Right renal cortex interstitium (tissue), 3 donors: ENCODE measurements at regions not wholly inside any gene's neighbourhood (a gene's known extent, or its start where the extent isn't known, plus 50 kb on each side); places are given as distances from the start of the nearest gene placed in this dataset.
"Not testable (repeated sequence)": the region's sequence is repeated elsewhere in the genome, so short reads cannot be mapped to it uniquely, and the experiment has no call there.

Experiments
- DNase-seq, 3 donors: peaks; one replicate each; pipeline ENCODE4 v3.0.0-alpha.2; 2013; ENCODE audit warnings: low read depth in 3 of 3, low spot score in 2 of 3

- DNase-seq, result no peak
These were observed 203.2 kb downstream of the LAS1L start for GRCh38 chrX:65331371-65331770.

DNA sequence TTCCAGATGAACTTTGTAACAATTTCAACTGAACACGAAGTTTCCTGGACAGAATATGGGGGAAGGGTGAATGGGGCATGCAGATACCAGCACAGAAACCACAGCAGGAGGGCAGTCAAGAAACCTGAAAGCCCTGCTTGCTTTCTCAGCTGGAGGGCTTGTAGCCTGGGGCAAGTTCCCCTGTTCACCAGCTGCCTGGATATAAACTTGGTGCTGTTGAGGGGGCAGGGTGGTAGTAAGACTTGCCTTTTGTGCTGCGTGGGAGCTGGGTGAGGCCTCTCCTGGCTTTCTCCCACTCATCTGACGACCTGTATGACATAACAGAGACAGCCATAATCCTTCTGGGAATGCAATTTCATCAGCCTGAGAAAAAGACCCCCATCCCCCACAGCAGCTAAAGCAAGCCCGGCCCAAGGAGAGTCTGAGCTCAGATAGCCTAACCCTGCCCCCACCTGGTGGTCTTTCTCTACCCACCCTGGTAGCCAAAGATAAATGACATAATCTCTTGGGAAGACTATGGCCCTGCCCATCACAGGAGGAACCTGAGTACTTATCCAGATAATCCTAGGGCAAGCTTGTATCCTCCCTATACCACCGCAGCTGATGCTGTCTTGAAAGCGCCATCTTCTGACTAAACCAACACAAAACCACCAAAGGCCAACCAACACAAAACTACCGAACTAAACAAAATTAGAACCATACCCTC, 234.3 kb downstream of the LAS1L start:
- no peak for DNase-seq

DNA sequence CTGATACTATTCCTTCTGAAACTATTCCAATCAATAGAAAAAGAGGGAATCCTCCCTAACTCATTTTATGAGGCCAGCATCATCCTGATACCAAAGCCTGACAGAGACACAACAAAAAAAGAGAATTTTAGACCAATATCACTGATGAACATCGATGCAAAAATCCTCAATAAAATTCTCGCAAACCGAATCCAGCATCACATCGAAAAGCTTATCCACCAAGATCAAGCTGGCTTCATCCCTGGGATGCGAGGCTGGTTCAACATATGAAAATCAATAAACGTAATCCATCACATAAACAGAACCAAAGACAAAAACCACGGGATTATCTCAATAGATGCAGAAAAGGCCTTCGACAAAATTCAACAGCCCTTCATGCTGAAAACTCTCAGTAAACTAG, 251.7 kb downstream of the LAS1L start:
- DNase-seq, result not testable (repeated sequence)

- DNase-seq, result no peak
These were observed 261.4 kb downstream of the LAS1L start for GRCh38 chrX:65273152-65273551.

GRCh38 chrX:65266482-65266881, 268.1 kb downstream of the LAS1L start:
- no peak for DNase-seq

DNA sequence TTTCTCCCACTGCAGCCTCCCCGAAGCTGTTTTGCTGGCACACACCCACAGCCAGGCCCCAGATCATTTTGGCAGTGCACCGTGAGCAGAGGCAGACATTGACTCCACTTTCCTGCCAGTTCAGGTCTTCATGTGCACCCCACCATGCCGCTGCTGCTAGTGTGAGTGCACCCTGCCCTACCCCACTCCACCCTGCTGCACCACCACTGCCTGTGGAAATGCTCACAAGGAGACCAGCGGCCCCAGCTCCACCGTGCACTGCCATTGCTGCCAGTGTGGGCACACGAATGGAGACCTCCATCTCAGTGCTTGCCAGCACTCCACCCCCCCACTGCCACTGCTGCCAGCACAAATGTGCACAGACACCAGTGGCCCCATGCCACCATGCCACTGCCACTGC, 277.6 kb upstream of the ZC4H2 start:
- DNase-seq, result no peak

- no peak for DNase-seq
These were observed 264.9 kb upstream of the ZC4H2 start for GRCh38 chrX:65241059-65241721.

DNA sequence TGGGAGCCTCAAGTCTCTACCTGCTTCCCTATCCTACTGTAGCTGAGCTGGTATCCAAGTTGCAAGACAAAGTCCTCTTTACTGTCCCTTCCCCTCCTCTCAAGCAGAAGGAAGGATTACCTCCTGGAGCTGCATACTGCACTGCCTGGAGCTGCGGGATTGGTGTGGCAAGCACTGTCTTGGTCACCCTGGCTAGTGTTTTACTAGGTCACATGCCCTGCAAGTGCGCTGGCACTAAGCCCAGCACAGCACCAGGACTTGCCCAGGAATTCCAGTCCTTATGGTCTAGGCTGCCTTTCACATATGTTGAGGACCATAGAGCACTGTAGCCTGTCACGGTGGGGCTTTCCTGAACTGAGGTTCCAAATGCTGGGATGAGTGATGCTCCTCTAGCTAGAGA, 227.3 kb upstream of the ZC4H2 start:
- DNase-seq, result no peak

DNA sequence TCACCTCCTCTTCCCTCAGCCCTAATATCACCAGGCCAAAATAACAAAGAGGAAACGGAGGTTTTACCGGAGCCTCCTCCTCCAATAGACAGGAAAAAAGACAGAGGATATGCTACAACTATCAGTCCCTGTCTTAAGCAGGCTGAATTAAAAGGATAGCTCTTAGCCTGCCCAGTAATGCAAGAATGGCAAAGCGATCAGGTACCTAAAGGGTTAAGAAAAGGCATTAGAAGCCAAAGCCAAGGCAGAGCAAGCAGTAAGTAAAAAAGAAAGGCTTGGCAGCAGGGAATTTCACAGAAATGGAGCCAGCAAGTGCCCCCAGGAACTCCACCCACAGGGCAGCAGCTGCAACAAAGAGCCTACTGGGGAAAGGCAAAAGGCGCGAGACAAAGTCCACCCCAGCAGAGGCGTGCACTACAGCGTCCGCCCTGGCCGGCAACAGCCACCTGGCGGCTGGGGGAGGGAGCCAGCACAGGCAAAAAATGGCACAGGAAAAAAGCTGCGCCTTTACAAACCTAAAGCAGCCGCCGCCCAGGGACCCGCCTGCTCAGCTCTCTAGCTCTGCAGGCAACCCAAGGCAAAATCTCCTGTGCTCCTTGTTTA, 220.6 kb upstream of the ZC4H2 start:
- peak in 1 of 3 donors; percentile 1 for DNase-seq

DNA sequence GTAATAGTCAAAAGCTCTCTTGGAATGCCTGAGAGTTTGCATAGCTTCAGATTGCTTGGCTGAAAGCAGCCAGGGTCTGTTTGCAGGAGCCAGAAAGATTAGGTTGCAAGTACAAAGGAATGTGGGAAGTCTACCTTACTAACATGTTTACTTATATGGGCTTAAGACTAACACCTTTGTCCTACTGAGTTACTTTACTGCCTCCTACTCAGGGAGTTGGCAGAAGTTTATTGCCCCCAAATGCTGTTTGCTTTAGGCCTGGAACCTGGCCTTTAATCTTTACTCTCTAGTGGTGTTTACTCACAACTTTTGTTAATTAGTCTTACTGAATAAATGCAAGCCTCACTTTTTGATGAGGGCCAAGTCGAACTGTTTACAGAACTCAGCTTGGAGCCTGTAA, 219.4 kb upstream of the ZC4H2 start:
- no peak for DNase-seq

GRCh38 chrX:65194547-65194946, 218.3 kb upstream of the ZC4H2 start:
- DNase-seq, result no peak

- not testable (repeated sequence) for DNase-seq
These were observed 187.1 kb upstream of the ZC4H2 start for GRCh38 chrX:65163325-65163724.

DNA sequence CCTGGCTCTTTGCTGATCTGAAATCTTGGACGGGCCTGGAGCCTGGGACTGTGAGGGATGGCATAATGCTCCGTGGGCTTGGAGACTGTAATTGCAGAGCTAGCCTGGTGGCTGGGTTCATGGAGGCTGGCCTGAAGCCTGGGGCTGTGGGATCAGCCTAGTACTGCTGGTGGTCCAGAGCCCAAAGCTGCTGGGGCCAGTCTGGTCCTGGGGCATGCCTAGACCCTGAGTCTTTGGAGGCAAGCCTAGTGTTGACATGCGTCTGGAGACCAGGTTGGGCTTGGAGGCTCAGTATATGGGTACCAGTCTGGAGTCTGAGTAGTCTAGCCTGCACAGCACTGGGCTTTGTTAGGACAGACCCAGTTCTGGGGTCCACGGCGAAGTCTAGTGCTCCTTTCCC, 172.0 kb upstream of the ZC4H2 start:
- DNase-seq, result no peak

DNA sequence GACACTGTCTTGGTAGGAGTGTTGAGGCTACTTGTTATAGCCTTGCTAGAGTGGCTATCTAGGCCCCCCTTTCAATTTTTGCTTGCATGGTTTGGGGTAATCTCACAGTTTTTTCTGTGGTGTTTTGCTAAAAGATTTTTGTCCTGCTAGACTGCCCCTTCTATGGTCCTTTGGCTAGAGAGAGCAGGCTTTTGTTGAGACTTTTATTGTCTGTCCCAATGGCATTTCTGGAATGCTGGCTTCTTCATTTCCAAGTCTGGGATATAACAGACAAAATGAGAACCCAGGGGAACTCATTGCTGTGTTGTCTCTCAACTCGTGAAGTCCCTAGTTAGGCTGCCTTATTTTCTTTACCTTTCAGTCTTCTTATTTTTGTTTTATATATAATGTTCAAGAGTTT, 160.2 kb upstream of the ZC4H2 start:
- DNase-seq, result no peak

DNA sequence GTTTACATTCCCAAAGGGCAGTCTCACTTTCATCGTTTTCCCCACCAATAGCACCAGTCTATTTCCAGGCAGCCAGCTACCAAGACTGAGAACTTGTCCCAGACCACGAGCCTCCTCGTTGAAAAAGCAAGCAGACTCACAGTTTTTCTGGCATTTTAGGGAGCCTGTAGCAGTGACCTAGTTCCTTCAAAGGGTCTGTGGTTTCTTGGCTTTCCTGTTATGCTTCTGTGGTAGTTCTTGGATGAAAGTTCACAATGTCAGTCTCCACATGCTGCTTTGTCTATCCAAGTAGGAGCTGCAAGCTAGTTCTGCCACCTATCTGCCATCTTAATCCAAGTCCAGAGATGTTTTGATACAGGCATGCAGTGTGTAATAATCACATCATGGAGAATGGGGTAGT, 151.6 kb upstream of the ZC4H2 start:
- no peak for DNase-seq

GRCh38 chrX:65098851-65099250, 122.6 kb upstream of the ZC4H2 start:
- DNase-seq, result no peak

- DNase-seq, result no peak
These were observed 117.4 kb upstream of the ZC4H2 start for GRCh38 chrX:65093658-65094057.

GRCh38 chrX:65073233-65073632, 97.0 kb upstream of the ZC4H2 start:
- DNase-seq, result no peak

DNA sequence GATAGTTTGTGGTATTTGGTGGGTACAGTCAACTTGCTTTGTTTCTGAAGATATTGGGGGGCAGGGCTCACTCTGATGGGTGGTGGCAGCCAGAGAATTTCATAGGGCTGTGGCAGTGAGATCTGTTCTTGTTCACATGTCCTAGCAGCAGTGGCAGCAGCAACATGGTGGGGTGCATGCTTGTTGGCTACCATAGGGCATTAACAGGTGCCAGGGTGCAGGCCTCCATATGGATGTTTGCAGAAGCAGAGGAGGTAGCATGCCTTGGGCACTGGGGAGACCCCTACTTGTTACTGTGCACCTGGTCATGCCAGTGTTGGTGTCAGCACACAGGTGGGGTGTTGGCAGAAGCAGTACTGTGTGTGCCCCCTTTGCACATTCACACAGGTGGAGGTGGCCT, 96.3 kb upstream of the ZC4H2 start:
- DNase-seq, result no peak

DNA sequence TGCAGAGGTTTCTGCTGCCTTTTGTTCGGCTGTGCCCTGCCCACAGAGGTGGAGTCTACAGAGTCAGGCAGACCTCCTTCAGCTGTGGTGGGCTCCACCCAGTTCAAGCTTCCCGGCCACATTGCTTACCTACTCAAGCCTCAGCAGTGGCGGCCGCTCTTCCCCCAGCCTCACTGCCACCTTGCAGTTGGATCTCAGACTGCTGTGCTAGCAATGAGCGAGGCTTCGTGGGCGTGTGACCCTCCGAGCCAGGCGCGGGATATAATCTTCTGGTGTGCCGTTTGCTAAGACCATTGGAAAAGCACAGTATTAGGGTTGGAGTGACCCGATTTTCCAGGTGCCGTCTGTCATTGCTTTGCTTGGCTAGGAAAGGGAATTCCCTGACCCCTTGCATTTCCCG, 82.4 kb upstream of the ZC4H2 start:
- DNase-seq, result not testable (repeated sequence)

DNA sequence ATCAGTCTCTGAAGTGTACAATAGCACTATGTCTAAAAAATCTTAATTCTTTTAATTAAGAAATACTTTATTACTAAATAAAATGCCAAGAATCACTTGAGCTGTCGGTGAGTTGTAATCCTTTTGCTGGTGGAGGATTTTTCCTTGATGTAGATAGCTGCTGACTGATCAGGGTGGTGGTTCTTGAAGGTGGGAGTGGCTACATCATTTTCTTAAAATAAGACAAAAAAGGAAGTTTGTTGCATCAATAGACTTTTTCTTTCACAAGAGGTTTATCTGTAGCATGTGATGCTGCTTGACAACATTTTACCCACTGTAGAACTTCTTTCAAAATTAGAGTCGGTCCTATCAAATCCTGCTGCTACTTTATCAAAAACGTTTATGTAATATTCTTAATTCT, 68.8 kb upstream of the ZC4H2 start:
- no peak for DNase-seq

GRCh38 chrX:65035446-65035770, 59.2 kb upstream of the ZC4H2 start:
- DNase-seq, result peak; percentile 10 to 16 (median 10)
